Astrocyte (in vitro differentiated cells and primary cell): ENCODE measurements at regions not wholly inside any gene's neighbourhood (a gene's known extent, or its start where the extent isn't known, plus 50 kb on each side); places are given as distances from the start of the nearest gene placed in this dataset.

ENCODE experiments used
- CTCF ChIP-seq: IDR thresholded peaks from 2 replicates; pipeline ENCODE4 v1.5.1; 2011; ENCODE audit warnings: low read depth, mild to moderate bottlenecking, inconsistent platforms, low read length, moderate library complexity; ENCODE audit not compliant: insufficient read depth
- EZH2 ChIP-seq: IDR thresholded peaks from 2 replicates; pipeline ENCODE4 v1.6.1; 2012; ENCODE audit warnings: mild to moderate bottlenecking, low read length, inconsistent platforms; ENCODE audit not compliant: insufficient read depth

GRCh38 chrY:16841534-16841933 is 1038.5 kb downstream of the CDY2B start:
- TF ChIP-seq CTCF = no peak
- no peak for TF ChIP-seq EZH2
